ENCODE measurements at regions not wholly inside any gene's neighbourhood (a gene's known extent, or its start where the extent isn't known, plus 50 kb on each side); places are given as distances from the start of the nearest gene placed in this dataset.
"Not testable (repeated sequence)": the region's sequence is repeated elsewhere in the genome, so short reads cannot be mapped to it uniquely, and the experiment has no call there.

DNA sequence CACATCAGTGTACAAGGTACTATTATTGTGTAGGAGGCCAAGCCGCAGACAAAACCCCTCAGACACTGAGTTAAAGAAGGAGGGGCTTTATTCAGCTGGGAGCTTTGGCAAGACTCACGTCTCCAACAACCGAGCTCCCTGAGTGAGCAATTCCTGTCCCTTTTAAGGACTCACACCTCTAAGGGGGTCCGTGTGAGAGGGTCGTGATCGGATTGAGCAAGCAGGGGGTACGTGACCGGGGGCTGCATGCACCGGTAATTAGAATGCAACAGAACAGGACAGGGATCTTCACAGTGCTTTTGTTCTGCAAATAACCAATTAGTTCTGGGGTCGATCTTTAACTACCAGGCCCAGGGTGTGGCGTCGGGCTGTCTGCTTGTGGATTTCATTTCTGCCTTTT is 60.5 kb upstream of the CCDC90B start:
- H3K27me3 ChIP-seq (ENCODE audit: control insufficient read depth in 2 of 2, insufficient read depth in 2 of 2, low read length in 2 of 2); FAIRE-seq; H3K36me3 ChIP-seq (ENCODE audit: control insufficient read depth, insufficient read depth, low read length); H3K4me1 ChIP-seq (replicated peaks in 1 of 2; ENCODE audit: control insufficient read depth in 2 of 2, insufficient read depth in 2 of 2, low read length in 2 of 2); H3K79me2 ChIP-seq (ENCODE audit: control insufficient read depth, insufficient read depth, low read length); CTCF ChIA-PET (ENCODE audit: low intra/inter-chr PET ratio); H2AFZ ChIP-seq (ENCODE audit: low read depth, low read length); H4K20me1 ChIP-seq (replicated peaks; ENCODE audit: control insufficient read depth, insufficient read depth, low read length); in situ Hi-C loops (cut with MboI); POLR2A ChIA-PET; ATAC-seq; H3K4me2 ChIP-seq (ENCODE audit: insufficient read depth, low read length); H3K27ac ChIP-seq (ENCODE audit: extremely low read depth, low read depth, low read length); H3K4me3 ChIP-seq; intact Hi-C loops (cut with micrococcal nuclease); BruUV-seq (replicated peaks); H3K9me1 ChIP-seq (ENCODE audit: control insufficient read depth, insufficient read depth, low read length); H3K9ac ChIP-seq (ENCODE audit: insufficient read depth in 1 of 2, low read depth in 2 of 2, low read length in 2 of 2); H3K9me3 ChIP-seq (replicated peaks; ENCODE audit: control insufficient read depth, insufficient read depth, low read depth, low read length); DNase-seq (ENCODE audit: extremely low read depth in 1 of 4, low spot score in 3 of 4): not testable (repeated sequence)
- 1% methylated on average over 12 of the region's 12 CpGs for WGBS (ENCODE audit: insufficient coverage, low coverage, missing lambda C conversion rate)

DNA sequence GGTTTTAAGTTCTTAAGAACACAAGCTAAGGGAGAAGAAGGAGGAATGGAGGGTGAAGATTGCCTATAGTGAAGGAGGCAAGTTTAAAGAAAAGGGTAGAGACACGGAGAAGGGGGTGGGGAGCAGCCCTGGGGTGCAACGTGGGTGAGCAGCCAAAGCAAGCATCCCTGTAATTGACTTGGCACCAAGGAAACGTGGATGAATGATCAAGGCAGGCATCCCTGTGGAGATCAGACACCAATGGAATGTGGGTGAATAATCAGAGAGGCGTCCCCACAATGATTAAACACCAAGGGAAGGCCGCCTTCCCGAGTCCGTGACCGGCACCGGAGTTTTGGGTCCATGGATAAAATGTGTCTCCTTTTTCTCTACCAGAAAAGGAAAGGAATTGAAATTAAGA is 58.4 kb upstream of the CCDC90B start:
- ATAC-seq; in situ Hi-C loops (cut with MboI); H3K36me3 ChIP-seq (ENCODE audit: control insufficient read depth, insufficient read depth, low read length); H3K9me1 ChIP-seq (ENCODE audit: control insufficient read depth, insufficient read depth, low read length); DNase-seq (ENCODE audit: extremely low read depth in 1 of 4, low spot score in 3 of 4); intact Hi-C loops (cut with micrococcal nuclease); H3K4me3 ChIP-seq; FAIRE-seq; H2AFZ ChIP-seq (ENCODE audit: low read depth, low read length); H3K79me2 ChIP-seq (ENCODE audit: control insufficient read depth, insufficient read depth, low read length); H4K20me1 ChIP-seq (replicated peaks; ENCODE audit: control insufficient read depth, insufficient read depth, low read length); POLR2A ChIA-PET; H3K4me2 ChIP-seq (ENCODE audit: insufficient read depth, low read length); H3K27me3 ChIP-seq (ENCODE audit: control insufficient read depth in 2 of 2, insufficient read depth in 2 of 2, low read length in 2 of 2); H3K9ac ChIP-seq (ENCODE audit: insufficient read depth in 1 of 2, low read depth in 2 of 2, low read length in 2 of 2); H3K9me3 ChIP-seq (replicated peaks; ENCODE audit: control insufficient read depth, insufficient read depth, low read depth, low read length); H3K4me1 ChIP-seq (replicated peaks in 1 of 2; ENCODE audit: control insufficient read depth in 2 of 2, insufficient read depth in 2 of 2, low read length in 2 of 2); CTCF ChIA-PET (ENCODE audit: low intra/inter-chr PET ratio); H3K27ac ChIP-seq (ENCODE audit: extremely low read depth, low read depth, low read length); BruUV-seq (replicated peaks): not testable (repeated sequence)
- 0% methylated on average over 7 of the region's 9 CpGs for WGBS (ENCODE audit: insufficient coverage, low coverage, missing lambda C conversion rate)
